AG09319 (cell line): ENCODE measurements at regions not wholly inside any gene's neighbourhood (a gene's known extent, or its start where the extent isn't known, plus 50 kb on each side); places are given as distances from the start of the nearest gene placed in this dataset.

Experiments used
- DNase-seq: peaks from one replicate; pipeline ENCODE4 v3.0.0-alpha.2; 2010; ENCODE audit warnings: low read depth; ENCODE audit errors: extremely low read depth
- CTCF ChIP-seq: IDR thresholded peaks from 2 replicates; pipeline ENCODE4 v1.5.1; 2011; ENCODE audit warnings: low read depth, mild to moderate bottlenecking, inconsistent platforms, low read length, moderate library complexity

GRCh38 chr13:99751517-99752199 is 219.9 kb downstream of the ZIC5 start:
- no peak for DNase-seq
- no peak for TF ChIP-seq CTCF

GRCh38 chr13:99750951-99751350 is 220.6 kb downstream of the ZIC5 start:
- no peak for DNase-seq
- TF ChIP-seq CTCF = no peak

GRCh38 chr13:99749271-99750019 is 222.1 kb downstream of the ZIC5 start:
- DNase-seq = no peak
- no peak for TF ChIP-seq CTCF

- no peak for TF ChIP-seq CTCF
- no peak for DNase-seq
These were observed 224.2 kb downstream of the ZIC5 start for GRCh38 chr13:99747403-99747710.

DNA sequence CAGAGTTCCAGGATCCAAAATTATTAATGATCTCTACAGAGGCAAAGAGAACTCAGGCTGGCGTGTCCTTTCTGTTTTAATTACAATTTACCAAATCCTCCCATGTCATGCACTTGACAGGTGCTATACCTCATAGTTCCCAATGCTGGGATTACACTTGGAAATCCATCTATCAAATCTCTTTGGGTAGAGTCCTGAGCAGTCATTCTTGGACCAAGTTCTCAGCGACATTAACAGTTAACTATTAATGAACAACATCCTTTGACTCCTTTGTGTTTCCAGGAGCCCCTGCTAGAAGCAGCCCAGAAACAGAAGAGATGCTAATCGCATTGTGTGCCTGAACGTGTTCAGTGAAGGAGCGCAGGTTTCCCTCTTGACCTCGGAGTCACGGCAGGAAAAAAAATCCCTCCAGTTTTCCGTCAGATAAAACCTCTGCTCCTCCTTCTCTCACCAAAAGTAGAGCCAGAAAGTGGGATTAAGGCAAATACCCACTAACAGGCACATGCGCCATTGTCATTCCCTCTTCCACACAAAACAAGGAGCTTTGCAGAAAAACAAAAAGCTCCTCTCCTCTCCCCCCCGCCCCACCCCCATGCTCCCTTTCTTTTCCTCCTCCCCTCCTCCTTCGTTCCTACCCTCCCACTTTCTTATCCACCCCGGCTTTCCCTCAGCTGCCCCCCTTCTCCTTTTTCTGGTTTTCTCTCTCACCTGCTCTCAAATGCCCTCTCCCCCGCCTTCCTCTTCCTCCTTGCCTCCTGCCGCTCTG is 224.7 kb downstream of the ZIC5 start:
- no peak for TF ChIP-seq CTCF
- DNase-seq = no peak

DNA sequence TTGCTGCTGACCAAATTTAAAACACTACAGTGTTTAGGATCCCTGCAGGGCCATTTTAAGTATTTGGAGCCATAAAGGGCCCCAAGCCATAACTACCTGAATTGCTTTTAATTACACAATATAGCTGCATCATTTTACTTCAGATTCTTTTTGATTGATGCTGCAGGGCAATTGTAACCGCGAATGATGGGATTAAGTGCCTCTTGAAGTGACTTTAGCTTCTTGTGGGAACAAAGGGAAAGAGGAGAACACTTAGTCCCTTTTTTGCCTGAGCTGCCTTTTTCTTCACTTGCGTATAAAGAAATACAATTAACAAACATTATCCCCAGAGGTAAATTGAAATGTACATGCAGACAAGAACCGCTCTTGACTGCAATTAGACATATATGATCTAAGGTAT is 228.5 kb downstream of the ZIC5 start:
- DNase-seq = no peak
- TF ChIP-seq CTCF = no peak

DNA sequence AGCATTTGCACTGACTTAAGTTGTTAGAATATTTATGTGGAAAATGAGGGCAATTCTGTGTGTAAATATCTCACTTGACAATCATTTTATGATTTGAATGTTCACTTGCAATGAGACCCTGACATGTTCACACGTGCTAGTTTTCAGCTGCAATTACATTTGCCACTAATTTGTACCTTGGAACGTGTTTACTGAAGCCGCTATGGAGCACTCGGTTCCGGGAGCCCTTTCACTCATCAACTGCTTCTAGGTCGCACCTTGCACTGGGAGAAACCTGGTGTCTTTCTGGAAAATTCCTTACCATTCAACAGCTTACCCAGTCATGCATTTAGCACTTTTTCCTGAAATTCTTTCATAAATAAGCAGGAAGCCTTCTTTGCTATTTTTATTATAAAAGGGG is 229.6 kb downstream of the ZIC5 start:
- no peak for DNase-seq
- TF ChIP-seq CTCF = no peak
